Transverse colon (tissue), 4 donors: ENCODE measurements at regions not wholly inside any gene's neighbourhood (a gene's known extent, or its start where the extent isn't known, plus 50 kb on each side); places are given as distances from the start of the nearest gene placed in this dataset.

ENCODE experiments used
- DNase-seq: peaks from one replicate; pipeline ENCODE4 v3.0.0-alpha.2; 2019
- H3K27ac ChIP-seq, 4 donors: fragments of 200-600 bp; sonication (generic); 2 replicates each; pipeline ENCODE4 v1.5.1; 2016 to 2018; ENCODE audit warnings: inconsistent platforms in 4 of 4
- H3K27me3 ChIP-seq: fragments of 200-600 bp; sonication (generic); 2 replicates; pipeline ENCODE4 v1.5.1; 2017; ENCODE audit warnings: inconsistent platforms
- H3K36me3 ChIP-seq, 4 donors: fragments of 200-600 bp; sonication (generic); 2 replicates each; pipeline ENCODE4 v1.5.1; 2017 to 2019; ENCODE audit warnings: inconsistent platforms in 4 of 4
- H3K4me1 ChIP-seq, 4 donors: fragments of 200-600 bp; sonication (generic); 2 replicates each; pipeline ENCODE4 v1.5.1; 2017 to 2020; ENCODE audit warnings: inconsistent platforms in 4 of 4
- H3K4me3 ChIP-seq, 4 donors: fragments of 200-600 bp; sonication (generic); 1 replicate in 1 of 4; 2 replicates in 3 of 4; pipeline versions ENCODE4 v1.5.1 to v1.6.1; 2017 to 2019; ENCODE audit warnings: inconsistent platforms in 4 of 4
- H3K9me3 ChIP-seq, 2 donors: fragments of 200-600 bp; sonication (generic); 2 replicates each; pipeline ENCODE4 v1.5.1; 2017 to 2019; ENCODE audit warnings: inconsistent platforms in 2 of 2
- EP300 ChIP-seq: sonication (generic); formaldehyde crosslinking; IDR thresholded peaks from one replicate; pipeline ENCODE4 v1.6.1; 2017; ENCODE audit warnings: antibody characterized with exemption, low read depth
- POLR2A ChIP-seq: fragments of 450-650 bp; IDR thresholded peaks from one replicate; pipeline ENCODE4 v1.6.1; 2016; ENCODE audit warnings: antibody characterized with exemption, mild to moderate bottlenecking, moderate library complexity
- POLR2AphosphoS5 ChIP-seq, 3 donors: sonication (generic); formaldehyde crosslinking; IDR thresholded peaks; one replicate each; pipeline ENCODE4 v1.6.1; 2016; ENCODE audit warnings: antibody characterized with exemption in 3 of 3
- WGBS, 2 donors: methylation state at CpG; one replicate each; pipeline ENCODE4 v1.1.5; 2018; ENCODE audit warnings: low coverage in 1 of 2; 5-methylcytosine and 5-hydroxymethylcytosine counted together
- in situ Hi-C, 4 donors: fragments of 200-750 bp; cut with MboI; loops; one replicate each; pipeline versions ENCODE4 v1.15.0 to v1.15.1; 2017; ENCODE audit warnings: low sequenced_read_pairs in 3 of 4, low pct_ligation_motif_present in 1 of 4, low pct_unique_long_range_greater_than_20kb in 1 of 4
- intact Hi-C: fragments of 100-400 bp; cut with DNase I; formaldehyde crosslinking; loops from one replicate; pipeline ENCODE4 v1.15.1; 2023; ENCODE audit warnings: low total_unique reads
- TF ChIP-seq, protein P1 (sequence below), 5 experiments: fragments of 200-600 bp in 3 of 5; fragments of 450-650 bp in 2 of 5; sonication (generic) in 3 of 5; IDR thresholded peaks; 1 replicate in 2 of 5; 2 replicates in 3 of 5; pipeline ENCODE4 v1.5.1; 2016 to 2017; ENCODE audit warnings: antibody characterized with exemption in 5 of 5, inconsistent platforms in 3 of 5, mild to moderate bottlenecking in 2 of 5, moderate library complexity in 1 of 5

DNA sequence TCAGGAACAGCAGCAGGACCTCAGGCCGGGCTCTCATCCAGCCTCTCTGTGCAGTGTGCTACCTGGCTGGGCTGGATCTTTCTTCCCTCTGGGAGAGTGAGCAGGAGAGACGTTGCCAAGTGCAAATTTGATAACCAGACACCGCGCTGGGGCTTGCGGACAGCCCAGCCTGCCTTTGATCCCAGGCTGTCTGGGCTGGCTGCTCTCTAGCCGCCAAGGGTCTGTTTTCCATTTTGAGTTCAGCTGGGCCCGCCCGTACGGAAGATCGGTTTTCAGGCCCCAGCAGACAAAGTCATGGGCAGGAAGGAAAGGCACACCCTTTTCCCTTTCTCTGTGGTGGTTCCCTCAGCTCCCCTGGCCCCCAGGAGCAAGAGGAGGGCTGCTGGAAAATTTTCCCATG lies 90.2 kb downstream of the CPZ start:
- Histone ChIP-seq H3K36me3 (no peaks in the 10 kb centered on the region), H3K27me3 (peaks cover 9% of the 10 kb centered on the region), H3K4me3 (no peak overlapping the region), H3K27ac (no peak overlapping the region), H3K4me1 (no peaks in the 10 kb centered on the region), H3K9me3 (no peaks in the 10 kb centered on the region)
- intact Hi-C loops, result no loop called here
- in situ Hi-C loops, result no loop called here
- TF ChIP-seq, protein P1, sequence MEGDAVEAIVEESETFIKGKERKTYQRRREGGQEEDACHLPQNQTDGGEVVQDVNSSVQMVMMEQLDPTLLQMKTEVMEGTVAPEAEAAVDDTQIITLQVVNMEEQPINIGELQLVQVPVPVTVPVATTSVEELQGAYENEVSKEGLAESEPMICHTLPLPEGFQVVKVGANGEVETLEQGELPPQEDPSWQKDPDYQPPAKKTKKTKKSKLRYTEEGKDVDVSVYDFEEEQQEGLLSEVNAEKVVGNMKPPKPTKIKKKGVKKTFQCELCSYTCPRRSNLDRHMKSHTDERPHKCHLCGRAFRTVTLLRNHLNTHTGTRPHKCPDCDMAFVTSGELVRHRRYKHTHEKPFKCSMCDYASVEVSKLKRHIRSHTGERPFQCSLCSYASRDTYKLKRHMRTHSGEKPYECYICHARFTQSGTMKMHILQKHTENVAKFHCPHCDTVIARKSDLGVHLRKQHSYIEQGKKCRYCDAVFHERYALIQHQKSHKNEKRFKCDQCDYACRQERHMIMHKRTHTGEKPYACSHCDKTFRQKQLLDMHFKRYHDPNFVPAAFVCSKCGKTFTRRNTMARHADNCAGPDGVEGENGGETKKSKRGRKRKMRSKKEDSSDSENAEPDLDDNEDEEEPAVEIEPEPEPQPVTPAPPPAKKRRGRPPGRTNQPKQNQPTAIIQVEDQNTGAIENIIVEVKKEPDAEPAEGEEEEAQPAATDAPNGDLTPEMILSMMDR (IDR thresholded peaks at IDR 0.05), result no peak
- TF ChIP-seq POLR2A (no peak), EP300 (no peak), POLR2AphosphoS5 (IDR thresholded peaks at IDR 0.05) (no peak)
- WGBS, 2 donors, result 60 to 73% methylated on average over 3 to 10 of the region's 10 CpGs
- DNase-seq, result no peak

DNA sequence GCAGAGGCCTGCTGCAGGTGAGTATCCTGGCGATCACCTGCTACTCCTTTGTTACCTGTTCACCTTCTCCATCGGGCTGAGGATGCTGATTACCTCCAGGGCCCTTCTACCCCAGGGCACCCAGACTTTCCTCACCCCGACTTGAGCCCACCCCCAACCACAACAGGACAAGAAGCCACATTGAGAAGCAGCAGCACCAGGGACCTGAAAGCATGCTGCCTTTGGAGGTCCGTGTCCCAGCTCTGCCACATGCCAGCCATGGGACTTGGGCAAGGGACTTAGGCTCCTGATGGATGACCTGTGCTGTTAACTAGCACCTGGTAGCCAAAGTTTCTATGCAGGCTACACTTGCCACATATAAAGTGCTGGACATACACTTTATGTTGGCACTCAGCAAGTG lies 89.7 kb downstream of the CPZ start:
- no peaks in the 10 kb centered on the region for H3K9me3 ChIP-seq
- no peak overlapping the region for H3K27ac ChIP-seq
- H3K36me3 ChIP-seq, result no peaks in the 10 kb centered on the region
- no peak overlapping the region for H3K4me3 ChIP-seq
- in situ Hi-C loops, result no loop called here
- intact Hi-C loops, result no loop called here
- no peak for DNase-seq
- H3K4me1 ChIP-seq, result no peaks in the 10 kb centered on the region
- peaks cover 6% of the 10 kb centered on the region for H3K27me3 ChIP-seq
- TF ChIP-seq POLR2A (no peak), POLR2AphosphoS5 (IDR thresholded peaks at IDR 0.05) (no peak), EP300 (no peak)
- TF ChIP-seq, protein P1 (IDR thresholded peaks at IDR 0.05), result no peak
- 75% methylated on average over 4 of the region's 4 CpGs; no CpG with 5 or more reads in 1 of the 2 donors for WGBS, 2 donors

DNA sequence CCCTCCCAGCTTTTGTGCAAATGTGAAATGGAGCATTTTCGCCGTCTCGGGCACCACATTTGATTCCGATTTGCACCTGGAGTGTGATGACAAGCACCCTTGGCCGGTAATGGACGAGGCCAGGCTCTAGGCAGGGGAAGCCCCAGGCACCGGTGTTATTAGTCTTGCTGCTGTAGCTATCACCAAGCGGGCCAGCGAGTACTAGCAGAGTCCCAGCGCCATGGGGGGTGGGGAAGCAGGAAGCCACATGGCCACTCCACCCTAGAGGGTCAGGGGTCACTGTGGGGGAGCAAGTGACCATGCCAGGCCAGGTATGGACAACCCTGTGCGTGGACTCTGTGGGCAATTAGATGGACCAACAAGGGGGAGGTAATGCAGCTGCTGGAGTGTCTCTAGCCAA lies 88.8 kb downstream of the CPZ start:
- in situ Hi-C loops (no loop called here), intact Hi-C loops (no loop called here)
- Histone ChIP-seq H3K27ac (no peak overlapping the region), H3K9me3 (no peaks in the 10 kb centered on the region), H3K4me3 (no peak overlapping the region), H3K27me3 (peaks cover 6% of the 10 kb centered on the region), H3K36me3 (no peaks in the 10 kb centered on the region), H3K4me1 (no peaks in the 10 kb centered on the region)
- DNase-seq, result no peak
- no peak for TF ChIP-seq POLR2A
- TF ChIP-seq POLR2AphosphoS5 (IDR thresholded peaks at IDR 0.05), result no peak
- TF ChIP-seq, protein P1 (IDR thresholded peaks at IDR 0.05), result no peak
- TF ChIP-seq EP300, result no peak
- WGBS, 2 donors, result 64 to 83% methylated on average over 7 to 11 of the region's 11 CpGs

DNA sequence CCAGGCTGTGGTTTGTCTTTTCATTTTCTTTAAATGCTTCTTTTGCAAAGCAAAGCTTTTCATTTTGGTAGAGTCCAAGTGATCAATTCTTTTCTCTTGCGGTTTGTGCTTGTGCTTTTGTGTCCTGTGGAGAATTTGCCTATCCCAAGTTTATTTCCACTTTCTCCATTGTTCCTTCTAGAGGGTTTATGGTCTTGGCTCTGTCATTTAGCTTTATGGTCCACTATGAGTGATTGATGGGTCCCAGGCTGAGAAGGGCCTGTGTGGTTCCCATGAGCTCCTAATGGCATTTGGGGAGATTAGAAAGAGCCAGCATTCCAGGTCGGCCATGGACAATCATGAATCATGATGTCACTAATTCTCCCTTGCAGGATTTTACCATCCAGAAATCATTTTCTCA lies 86.5 kb downstream of the CPZ start:
- Histone ChIP-seq H3K36me3 (no peaks in the 10 kb centered on the region), H3K27ac (no peak overlapping the region), H3K9me3 (no peaks in the 10 kb centered on the region), H3K4me1 (no peaks in the 10 kb centered on the region), H3K4me3 (no peak overlapping the region), H3K27me3 (peaks cover 6% of the 10 kb centered on the region)
- in situ Hi-C loops (no loop called here), intact Hi-C loops (no loop called here)
- TF ChIP-seq EP300 (no peak), POLR2AphosphoS5 (IDR thresholded peaks at IDR 0.05) (no peak), POLR2A (no peak)
- TF ChIP-seq, protein P1 (IDR thresholded peaks at IDR 0.05), result no peak
- DNase-seq, result no peak
- WGBS, 2 donors, result 28 to 33% methylated on average over 2 of the region's 2 CpGs
